HUES6 (cell line): ENCODE measurements at regions not wholly inside any gene's neighbourhood (a gene's known extent, or its start where the extent isn't known, plus 50 kb on each side); places are given as distances from the start of the nearest gene placed in this dataset.

Source experiments
- H3K27ac ChIP-seq: 2 replicates; pipeline ENCODE4 v1.7.0; 2013; ENCODE audit warnings: low read depth, mild to moderate bottlenecking, low read length, inconsistent platforms
- H3K27me3 ChIP-seq: 2 replicates; pipeline ENCODE4 v1.6.1; 2013; ENCODE audit warnings: low read length; ENCODE audit not compliant: control insufficient read depth, insufficient read depth
- H3K36me3 ChIP-seq: 2 replicates; pipeline ENCODE4 v1.6.1; 2013; ENCODE audit warnings: low read length; ENCODE audit not compliant: control insufficient read depth, insufficient read depth
- H3K4me1 ChIP-seq: 2 replicates; pipeline ENCODE4 v1.6.1; 2013; ENCODE audit warnings: low read length; ENCODE audit not compliant: control insufficient read depth, insufficient read depth
- H3K4me3 ChIP-seq: 2 replicates; pipeline ENCODE4 v1.5.1; 2013; ENCODE audit warnings: low read depth, low read length
- H3K9ac ChIP-seq: one replicate; pipeline ENCODE4 v1.6.1; 2013; ENCODE audit warnings: mild to moderate bottlenecking, low read length
- H3K9me3 ChIP-seq: 2 replicates; pipeline ENCODE4 v1.6.1; 2013; ENCODE audit warnings: low read depth, low read length; ENCODE audit not compliant: control insufficient read depth, insufficient read depth

GRCh38 chr4:123556526-123556925 lies 159.9 kb downstream of the SPRY1 start:
- Histone ChIP-seq H3K9me3 (no peaks in the 10 kb centered on the region), H3K27ac (no peak overlapping the region), H3K9ac (no peak overlapping the region), H3K4me3 (no peak overlapping the region), H3K4me1 (peaks cover 49% of the 10 kb centered on the region), H3K36me3 (no peaks in the 10 kb centered on the region), H3K27me3 (no peaks in the 10 kb centered on the region)

DNA sequence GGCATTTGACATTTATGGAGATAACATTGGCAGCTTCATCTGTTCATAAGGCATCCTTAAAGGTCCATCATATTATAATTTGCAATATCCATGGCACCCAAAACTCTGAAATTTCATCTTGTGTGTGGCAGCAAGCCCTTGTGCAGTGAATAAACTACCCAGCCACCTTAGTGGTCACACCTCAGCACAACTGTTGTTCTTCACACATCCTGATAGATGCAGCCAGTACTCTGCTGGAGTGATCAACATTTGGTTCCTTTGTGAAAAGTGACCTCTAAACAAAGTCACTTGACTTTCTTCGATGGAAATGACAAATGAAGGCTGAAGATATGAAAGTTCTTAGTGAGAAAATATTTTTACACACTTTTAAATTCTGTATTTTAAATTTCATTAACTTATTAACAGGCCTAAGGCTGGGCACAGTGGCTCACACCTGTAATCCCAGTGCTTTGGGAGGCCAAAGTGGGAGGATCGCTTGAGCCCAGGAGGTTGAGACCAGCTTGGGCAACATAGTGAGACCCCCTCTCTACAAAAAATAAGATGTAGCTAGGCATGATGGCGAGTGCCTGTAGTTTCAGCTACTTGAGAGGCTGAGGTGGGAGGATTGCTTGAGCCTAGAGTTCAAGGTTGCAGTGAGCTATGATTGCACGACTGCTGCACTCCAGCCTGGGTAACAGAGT lies 161.4 kb downstream of the SPRY1 start:
- H3K9ac ChIP-seq = no peak overlapping the region
- peaks cover 46% of the 10 kb centered on the region for H3K4me1 ChIP-seq
- no peak overlapping the region for H3K27ac ChIP-seq
- no peaks in the 10 kb centered on the region for H3K9me3 ChIP-seq
- no peaks in the 10 kb centered on the region for H3K27me3 ChIP-seq
- H3K4me3 ChIP-seq = no peak overlapping the region
- no peaks in the 10 kb centered on the region for H3K36me3 ChIP-seq

GRCh38 chr4:123558865-123559264 lies 162.3 kb downstream of the SPRY1 start:
- Histone ChIP-seq H3K27ac (no peak overlapping the region), H3K4me3 (no peak overlapping the region)

GRCh38 chr4:123559955-123560871 lies 163.6 kb downstream of the SPRY1 start:
- Histone ChIP-seq H3K36me3 (no peaks in the 10 kb centered on the region), H3K4me3 (no peak overlapping the region), H3K27me3 (no peaks in the 10 kb centered on the region), H3K9ac (no peak overlapping the region), H3K27ac (no peak overlapping the region), H3K9me3 (no peaks in the 10 kb centered on the region), H3K4me1 (peaks cover 33% of the 10 kb centered on the region)

More at GRCh38 chr4:123558865-123559264, 162.3 kb downstream of the SPRY1 start:
- H3K9me3 ChIP-seq = no peaks in the 10 kb centered on the region
- no peaks in the 10 kb centered on the region for H3K27me3 ChIP-seq
- H3K4me1 ChIP-seq = peaks cover 41% of the 10 kb centered on the region
- H3K9ac ChIP-seq = no peak overlapping the region
- no peaks in the 10 kb centered on the region for H3K36me3 ChIP-seq

GRCh38 chr4:123561525-123561924 lies 164.9 kb downstream of the SPRY1 start:
- H3K4me1 ChIP-seq = peaks cover 20% of the 10 kb centered on the region
- no peaks in the 10 kb centered on the region for H3K36me3 ChIP-seq
- no peak overlapping the region for H3K4me3 ChIP-seq
- no peaks in the 10 kb centered on the region for H3K27me3 ChIP-seq
- peaks cover 2% of the 10 kb centered on the region; the same call in 1 of the 2 replicates for H3K9me3 ChIP-seq
- no peak overlapping the region for H3K27ac ChIP-seq
- no peak overlapping the region for H3K9ac ChIP-seq

DNA sequence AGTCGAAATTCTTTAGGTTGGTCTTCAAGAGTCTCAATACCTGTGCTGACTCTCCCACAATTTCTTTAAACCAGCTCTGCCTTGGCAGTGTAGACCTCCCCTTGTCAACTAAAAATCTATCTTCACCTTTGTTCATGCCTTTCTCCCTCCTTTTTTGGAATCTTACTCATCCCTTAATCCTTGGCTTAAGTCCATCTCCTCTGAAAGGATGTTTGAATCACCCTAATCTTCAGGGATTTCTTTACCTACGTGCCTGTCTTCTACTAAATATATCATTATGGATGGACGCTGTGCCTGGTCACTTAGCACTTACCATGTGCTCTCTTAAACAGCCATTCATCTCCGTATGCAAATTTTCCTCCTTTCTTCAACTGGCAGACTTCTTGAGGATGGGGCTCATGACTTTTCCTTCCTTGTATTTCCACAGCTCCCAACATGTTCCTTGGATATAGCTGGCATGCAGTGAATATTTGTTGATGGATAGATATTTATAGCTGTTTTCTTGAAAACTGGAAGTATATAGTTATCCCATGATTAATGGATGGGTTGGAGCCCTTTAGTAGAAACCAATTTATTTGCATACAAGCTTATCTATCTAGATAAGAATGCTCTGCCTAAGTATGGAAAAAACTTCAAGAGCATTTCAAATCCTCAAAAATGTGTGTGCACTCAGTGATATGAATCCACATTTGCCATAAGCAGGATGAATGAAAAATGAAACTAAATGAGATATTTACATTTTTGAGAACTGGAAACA lies 166.6 kb downstream of the SPRY1 start:
- H3K36me3 ChIP-seq = no peaks in the 10 kb centered on the region
- peaks cover 5% of the 10 kb centered on the region; the same call in 1 of the 2 replicates for H3K9me3 ChIP-seq
- H3K4me1 ChIP-seq = peaks cover 18% of the 10 kb centered on the region
- no peaks in the 10 kb centered on the region for H3K27me3 ChIP-seq
- H3K9ac ChIP-seq = no peak overlapping the region
- no peak overlapping the region for H3K27ac ChIP-seq
- H3K4me3 ChIP-seq = no peak overlapping the region

DNA sequence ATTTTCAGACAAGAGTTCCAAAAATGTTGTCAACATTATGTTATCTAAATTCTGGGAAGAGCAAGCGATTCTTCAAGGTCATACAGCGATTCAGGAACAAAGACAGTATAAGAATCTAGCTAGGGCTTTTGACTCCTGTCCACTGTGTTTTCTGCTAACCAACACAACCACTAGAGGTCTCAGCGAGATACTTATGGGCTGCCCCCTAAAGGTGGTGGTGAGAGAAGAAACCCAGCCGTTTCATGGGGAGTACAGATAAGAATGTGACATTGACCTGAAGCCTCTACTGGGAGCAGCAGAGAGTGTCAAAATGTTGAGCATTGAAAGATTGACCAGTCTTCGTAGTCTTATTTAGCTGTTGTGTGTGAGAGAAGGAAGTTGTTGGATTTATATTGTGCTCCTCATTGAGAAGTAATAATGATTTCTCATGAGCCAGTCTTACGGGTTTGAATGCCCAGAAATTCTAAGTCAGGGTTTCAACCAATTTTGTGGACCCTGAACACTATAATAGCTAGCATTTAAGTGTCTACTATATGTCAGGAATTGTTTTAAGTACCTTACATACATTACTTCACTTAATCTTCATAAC lies 168.3 kb downstream of the SPRY1 start:
- no peak overlapping the region for H3K9ac ChIP-seq
- H3K4me1 ChIP-seq = peaks cover 9% of the 10 kb centered on the region
- H3K9me3 ChIP-seq = peaks cover 5% of the 10 kb centered on the region; the same call in 1 of the 2 replicates
- H3K27ac ChIP-seq = no peak overlapping the region
- H3K4me3 ChIP-seq = no peak overlapping the region
- no peaks in the 10 kb centered on the region for H3K27me3 ChIP-seq
- H3K36me3 ChIP-seq = no peaks in the 10 kb centered on the region

GRCh38 chr4:123568936-123569335 lies 172.3 kb downstream of the SPRY1 start:
- H3K9ac ChIP-seq = no peak overlapping the region

GRCh38 chr4:123569541-123569940 lies 172.9 kb downstream of the SPRY1 start:
- Histone ChIP-seq H3K4me3 (no peak overlapping the region), H3K27ac (no peak overlapping the region), H3K36me3 (no peaks in the 10 kb centered on the region), H3K9ac (no peak overlapping the region), H3K27me3 (no peaks in the 10 kb centered on the region), H3K9me3 (peaks cover 5% of the 10 kb centered on the region; the same call in 1 of the 2 replicates), H3K4me1 (peaks cover 3% of the 10 kb centered on the region; the same call in 1 of the 2 replicates)

More at GRCh38 chr4:123568936-123569335, 172.3 kb downstream of the SPRY1 start:
- H3K27me3 ChIP-seq = no peaks in the 10 kb centered on the region
- no peak overlapping the region for H3K4me3 ChIP-seq
- H3K27ac ChIP-seq = no peak overlapping the region
- H3K9me3 ChIP-seq = peaks cover 5% of the 10 kb centered on the region; the same call in 1 of the 2 replicates
- H3K4me1 ChIP-seq = peaks cover 3% of the 10 kb centered on the region; the same call in 1 of the 2 replicates
- no peaks in the 10 kb centered on the region for H3K36me3 ChIP-seq

DNA sequence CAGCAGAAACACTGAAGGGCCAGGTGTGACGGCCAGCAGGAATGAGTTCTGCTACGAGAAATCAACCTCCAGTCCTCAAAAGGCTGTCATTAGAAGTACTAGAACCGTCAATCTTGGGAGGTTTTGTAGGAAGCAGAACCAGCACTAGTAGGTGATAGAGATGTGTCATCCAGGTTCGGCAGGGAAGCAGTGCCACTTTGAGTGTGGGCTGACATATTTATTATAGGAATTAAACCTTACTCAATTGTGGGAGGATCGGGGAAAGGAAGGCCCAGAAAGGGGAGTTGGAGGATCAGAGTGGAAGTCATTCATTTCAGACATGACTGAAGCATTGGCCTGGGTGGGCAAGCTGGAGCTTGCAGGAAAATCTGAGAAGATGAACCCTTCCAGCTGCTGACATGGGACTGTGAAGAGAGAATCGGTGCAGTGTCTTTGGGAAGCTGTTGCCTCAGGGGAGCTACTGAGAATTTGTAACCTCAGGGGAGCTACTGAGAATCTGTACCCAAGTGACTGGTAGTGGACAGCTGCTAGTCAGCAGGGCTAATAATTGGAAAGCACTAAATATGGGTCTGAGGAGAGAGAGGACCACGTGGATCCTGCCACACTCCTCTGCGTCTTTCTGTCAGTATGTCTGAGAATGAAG lies 177.4 kb downstream of the SPRY1 start:
- no peaks in the 10 kb centered on the region for H3K27me3 ChIP-seq
- no peaks in the 10 kb centered on the region for H3K36me3 ChIP-seq
- H3K4me1 ChIP-seq = no peaks in the 10 kb centered on the region
- no peak overlapping the region for H3K9ac ChIP-seq
- H3K9me3 ChIP-seq = no peaks in the 10 kb centered on the region
- no peak overlapping the region for H3K27ac ChIP-seq
- H3K4me3 ChIP-seq = no peak overlapping the region
